ENCODE measurements at regions not wholly inside any gene's neighbourhood (a gene's known extent, or its start where the extent isn't known, plus 50 kb on each side); places are given as distances from the start of the nearest gene placed in this dataset.

- no peak for ATAC-seq
These were observed 644.3 kb downstream of the ACTL7B start for GRCh38 chr9:108211411-108211955.

GRCh38 chr9:108209132-108209685, 646.6 kb downstream of the ACTL7B start:
- ATAC-seq = no peak

- ATAC-seq = no peak
These were observed 648.1 kb downstream of the ACTL7B start for GRCh38 chr9:108207561-108208165.

GRCh38 chr9:108205276-108205675, 650.5 kb downstream of the ACTL7B start:
- no peak for ATAC-seq

- no peak for ATAC-seq
These were observed 657.9 kb downstream of the ACTL7B start for GRCh38 chr9:108197899-108198298.

- ATAC-seq = no peak
These were observed 658.8 kb downstream of the ACTL7B start for GRCh38 chr9:108197008-108197365.

DNA sequence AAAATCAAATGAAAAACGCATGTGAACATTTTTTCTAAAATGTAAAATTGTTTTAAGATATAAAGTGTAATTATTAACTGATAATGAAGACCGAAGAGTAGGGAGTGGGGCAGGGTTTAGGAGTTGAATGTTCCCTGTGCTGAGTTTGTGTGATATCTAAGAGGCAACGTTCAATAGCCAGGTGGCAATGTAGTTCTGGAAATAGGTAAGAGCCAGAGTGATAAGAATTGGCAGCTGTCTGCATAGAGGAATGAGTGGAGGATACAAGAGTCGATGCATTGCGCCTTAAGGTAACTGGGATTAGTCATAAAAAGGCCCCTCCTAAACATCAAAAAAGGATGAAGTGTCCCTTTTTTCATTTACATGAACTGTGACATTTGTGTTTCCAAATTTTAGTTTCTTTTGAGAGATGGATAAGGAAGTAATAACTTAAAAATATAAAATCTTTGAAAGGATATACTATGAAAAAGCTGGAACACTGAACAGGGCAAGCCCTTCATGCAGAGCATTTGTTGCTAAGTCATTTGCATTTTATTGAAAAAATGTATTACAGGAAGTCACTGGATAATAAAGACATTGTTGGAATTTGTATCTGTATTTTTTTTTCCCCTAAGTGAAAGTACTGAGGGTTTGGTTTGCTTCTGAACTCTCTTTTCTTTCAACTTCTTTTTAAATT, 659.3 kb downstream of the ACTL7B start:
- ATAC-seq = no peak

GRCh38 chr9:108194154-108194553, 661.6 kb downstream of the ACTL7B start:
- ATAC-seq = no peak

DNA sequence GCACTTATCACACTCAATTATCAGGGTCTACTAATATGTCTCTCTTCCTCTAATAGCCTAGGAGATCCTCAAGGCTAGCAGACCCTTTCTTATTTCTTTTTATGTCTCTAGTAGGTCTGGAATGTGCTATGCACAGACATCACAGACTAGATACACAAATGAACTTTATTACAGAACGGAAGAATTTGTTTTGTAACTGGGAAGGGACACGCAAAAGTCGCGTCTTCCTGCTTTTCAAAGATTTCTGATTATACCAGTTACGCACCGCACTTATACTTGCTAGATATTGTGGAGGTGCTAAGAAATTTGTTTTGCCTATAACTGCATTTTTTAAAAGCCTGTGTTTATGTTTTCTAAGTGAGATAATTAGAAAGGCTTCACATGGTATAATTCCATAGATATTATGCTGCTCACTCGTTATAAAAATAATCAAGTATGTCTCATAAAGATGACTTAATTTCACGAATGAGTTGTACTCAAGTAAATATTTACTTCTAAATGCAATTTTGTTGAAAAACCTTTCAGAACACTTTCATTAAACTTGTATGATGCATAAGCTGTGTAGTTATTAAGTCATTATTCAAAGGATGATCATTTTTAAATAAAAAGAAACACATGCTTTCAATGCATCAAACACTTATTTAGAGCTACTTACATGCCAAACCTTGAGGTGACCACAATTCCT, 662.6 kb downstream of the ACTL7B start:
- no peak for ATAC-seq

DNA sequence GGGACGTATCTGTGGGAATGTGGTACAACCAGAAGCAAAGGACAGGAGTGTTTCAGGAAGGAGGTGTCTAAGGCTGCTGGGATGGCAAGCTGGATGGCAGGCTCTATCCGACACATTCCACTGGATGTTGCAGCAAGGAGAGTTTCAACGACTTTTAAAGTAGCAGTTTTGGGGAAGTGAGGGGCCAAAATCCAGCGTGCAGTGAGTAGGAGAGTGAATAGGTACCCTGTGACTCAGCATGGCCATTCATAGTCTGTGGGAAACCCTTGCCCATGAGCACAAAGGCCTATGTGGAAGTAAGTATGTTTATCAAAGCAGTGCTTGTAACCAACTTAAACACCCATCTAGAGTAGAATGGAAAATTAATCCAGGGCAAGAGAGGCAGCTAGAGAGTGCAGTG, 664.7 kb downstream of the ACTL7B start:
- ATAC-seq = no peak

DNA sequence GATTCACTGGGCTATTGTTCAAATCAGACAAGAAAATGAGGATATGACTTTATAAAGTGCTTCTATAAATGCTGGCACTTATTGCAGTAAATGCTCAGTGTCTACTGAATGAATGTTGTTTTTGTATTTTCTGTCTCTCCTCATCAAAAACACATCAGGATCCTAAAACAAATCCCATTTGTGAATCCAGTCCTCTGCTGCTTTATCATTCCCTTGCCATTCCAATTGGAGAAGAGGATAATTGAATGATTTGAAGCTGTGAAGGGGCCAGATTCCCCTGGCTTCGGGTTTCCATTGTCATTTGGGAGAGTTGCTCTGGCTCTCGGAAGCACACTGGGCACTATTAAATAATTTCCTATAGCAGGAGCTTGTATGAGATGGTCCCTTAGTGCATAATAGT, 666.8 kb downstream of the ACTL7B start:
- no peak for ATAC-seq

GRCh38 chr9:108188482-108188881, 667.3 kb downstream of the ACTL7B start:
- no peak for ATAC-seq

GRCh38 chr9:108186642-108187395, 669.0 kb downstream of the ACTL7B start:
- ATAC-seq = no peak

GRCh38 chr9:108185613-108186012, 670.2 kb downstream of the ACTL7B start:
- ATAC-seq = no peak

- ATAC-seq = no peak
These were observed 670.8 kb downstream of the ACTL7B start for GRCh38 chr9:108184941-108185340.

DNA sequence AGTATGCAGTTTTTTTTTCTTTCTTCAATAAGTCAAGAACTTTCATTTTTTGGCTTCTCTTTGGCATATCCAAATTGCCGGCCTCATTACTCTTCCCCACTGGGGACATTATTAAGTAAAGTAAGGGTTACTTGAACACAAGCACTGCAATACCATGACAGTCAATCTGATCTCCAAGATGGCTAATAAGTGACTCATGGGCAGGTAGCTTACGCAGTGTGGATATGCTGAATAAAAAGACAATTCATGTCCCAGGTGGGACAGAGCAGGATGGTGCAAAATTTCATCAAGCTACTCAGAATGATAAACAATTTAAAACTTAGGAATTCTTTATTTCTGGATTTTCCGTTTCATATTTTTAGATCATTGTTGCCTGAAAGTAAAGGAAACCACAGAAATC, 671.8 kb downstream of the ACTL7B start:
- no peak for ATAC-seq

DNA sequence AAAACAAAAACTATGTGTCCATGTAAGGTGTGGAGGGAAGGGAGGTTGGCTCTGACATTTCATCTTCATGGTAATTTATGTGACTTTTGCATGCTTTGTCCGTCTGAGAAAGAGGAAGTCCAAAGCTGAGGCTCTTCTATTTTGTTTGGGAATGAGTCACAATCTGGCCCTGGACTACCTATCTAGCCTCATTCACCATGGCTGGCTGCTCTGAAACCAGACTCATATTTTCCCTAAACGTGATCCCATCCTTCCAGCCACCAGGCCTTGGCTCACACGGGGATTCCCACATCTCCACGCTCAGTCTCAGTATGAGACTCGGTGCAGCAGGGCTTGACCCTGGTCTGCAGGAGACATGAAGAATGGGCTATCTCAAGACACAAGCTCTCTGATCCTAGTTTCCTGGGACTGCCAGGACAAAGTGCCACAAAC, 672.8 kb downstream of the ACTL7B start:
- peak in 1 of 2 donors; percentile 27 for ATAC-seq

DNA sequence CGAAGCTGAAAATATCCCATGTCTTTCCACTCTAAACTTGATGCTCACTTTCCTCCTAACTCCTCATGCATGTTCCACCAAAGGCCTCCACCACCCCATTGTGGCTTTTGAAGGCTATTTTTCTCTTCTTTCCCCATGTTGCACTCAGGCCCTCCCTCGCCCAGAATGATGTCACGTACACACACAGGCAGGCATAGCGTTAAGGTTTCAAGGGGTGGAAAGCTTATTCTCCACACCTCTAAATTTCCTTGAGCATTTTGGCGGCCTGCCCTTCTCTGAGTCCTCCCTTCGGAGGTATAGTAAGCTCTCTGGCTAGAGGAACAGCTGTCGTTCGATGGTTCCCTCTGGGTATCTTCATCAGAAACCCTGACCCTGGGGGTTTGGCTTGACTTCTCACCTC, 673.5 kb downstream of the ACTL7B start:
- ATAC-seq = no peak

- no peak for ATAC-seq
These were observed 674.3 kb downstream of the ACTL7B start for GRCh38 chr9:108181441-108181840.

DNA sequence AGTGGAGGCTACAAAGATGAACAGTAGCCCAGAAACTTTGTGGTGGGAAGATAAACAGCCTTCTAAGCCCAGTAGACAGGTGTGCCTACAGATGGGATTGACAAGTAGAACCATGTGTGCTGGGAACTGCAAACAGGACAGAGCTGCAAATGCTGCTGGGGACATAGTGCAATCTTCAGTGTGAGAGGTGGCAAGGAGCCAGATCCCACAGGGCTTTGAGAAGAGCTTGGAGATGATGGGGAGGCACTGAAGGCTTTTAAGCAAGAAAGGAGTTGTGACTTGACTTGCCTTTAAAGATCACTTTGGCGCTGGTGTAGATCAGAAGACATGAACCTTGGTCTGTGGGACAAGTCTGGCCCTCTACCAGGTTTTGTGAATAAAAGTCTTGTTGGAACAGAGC, 675.2 kb downstream of the ACTL7B start:
- no peak for ATAC-seq

DNA sequence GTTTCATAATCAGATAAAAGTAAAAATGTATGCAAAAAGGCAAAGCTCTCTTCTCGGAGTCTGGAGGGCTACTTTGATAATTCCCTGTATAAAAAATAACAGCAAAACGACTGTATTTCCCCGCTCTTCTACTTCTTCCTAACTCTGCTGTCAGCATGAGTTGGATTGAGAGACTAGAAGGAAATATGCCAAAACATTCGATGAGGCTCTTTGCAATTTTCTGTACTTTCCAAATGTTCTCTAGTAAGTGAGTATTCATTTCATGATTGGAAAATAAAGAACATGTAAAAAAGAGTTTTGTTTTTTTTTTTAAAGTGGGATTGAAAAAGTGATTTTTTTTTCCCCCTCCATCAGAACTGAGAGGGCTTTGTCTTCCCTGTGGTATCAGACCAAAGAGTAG, 677.5 kb downstream of the ACTL7B start:
- ATAC-seq = no peak

DNA sequence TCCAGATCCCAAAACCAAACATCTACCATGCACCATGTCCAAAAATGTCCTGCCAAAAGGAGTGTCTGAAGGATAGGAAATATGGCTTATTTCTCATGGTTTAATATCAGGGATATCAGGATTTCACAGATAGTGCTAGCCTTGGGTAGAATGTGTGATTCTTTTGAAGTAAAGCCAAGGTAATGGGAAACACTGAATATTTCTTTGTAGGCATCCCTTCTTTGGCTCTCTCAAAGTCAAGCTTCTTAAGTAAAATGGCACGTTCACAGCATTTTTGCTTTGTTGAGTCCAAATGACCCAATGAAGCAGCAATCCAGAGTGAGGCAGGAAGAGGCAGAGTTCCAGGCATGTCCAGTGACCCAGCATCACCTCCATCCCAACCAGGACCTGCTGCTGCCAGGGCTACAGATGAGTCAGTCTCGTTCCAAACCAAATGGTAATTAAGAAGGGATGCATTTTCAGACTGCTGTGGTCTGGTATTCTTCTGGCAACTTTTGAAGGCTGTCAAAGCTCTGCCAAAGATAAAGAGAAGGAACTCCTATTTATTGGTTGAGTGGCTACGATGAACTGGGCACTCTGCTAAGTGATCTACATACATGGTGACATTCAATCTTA, 678.8 kb upstream of the KLF4 start:
- no peak for ATAC-seq

Data from activated CD4-positive, CD25-positive, alpha-beta regulatory T cell treated with anti-CD3 and anti-CD28 coated beads, Interleukin-2, amount 50 U/mL, for 24 hours (primary cell).